GM23248 (cell line): ENCODE measurements at regions not wholly inside any gene's neighbourhood (a gene's known extent, or its start where the extent isn't known, plus 50 kb on each side); places are given as distances from the start of the nearest gene placed in this dataset.

Source experiments
- DNase-seq: peaks from one replicate; pipeline ENCODE4 v3.0.0-alpha.2; 2015
- H2AFZ ChIP-seq: fragments of 200-600 bp; sonication (generic); 2 replicates; pipeline ENCODE4 v1.6.1; 2016; ENCODE audit warnings: antibody characterized with exemption
- H3F3A ChIP-seq: fragments of 200-600 bp; sonication (generic); 2 replicates; pipeline ENCODE4 v1.6.1; 2016; ENCODE audit warnings: mild to moderate bottlenecking, antibody characterized with exemption, mixed run types; ENCODE audit not compliant: insufficient read depth
- H3K27ac ChIP-seq: fragments of 200-600 bp; sonication (generic); 2 replicates; pipeline ENCODE4 v1.5.1; 2016; ENCODE audit warnings: mild to moderate bottlenecking
- H3K27me3 ChIP-seq: fragments of 200-600 bp; sonication (generic); replicated peaks from 2 replicates; pipeline ENCODE4 v1.6.1; 2016; ENCODE audit warnings: mild to moderate bottlenecking; ENCODE audit not compliant: insufficient read depth
- H3K36me3 ChIP-seq: fragments of 200-600 bp; sonication (generic); 2 replicates; pipeline ENCODE4 v1.6.1; 2016; ENCODE audit warnings: low read depth, mild to moderate bottlenecking
- H3K4me1 ChIP-seq: fragments of 200-600 bp; sonication (generic); 2 replicates; pipeline ENCODE4 v1.6.1; 2016; ENCODE audit warnings: mild to moderate bottlenecking; ENCODE audit not compliant: insufficient read depth
- H3K4me2 ChIP-seq: fragments of 200-600 bp; sonication (generic); one replicate; pipeline ENCODE4 v1.6.1; 2016; ENCODE audit warnings: mild to moderate bottlenecking; ENCODE audit not compliant: unreplicated experiment
- H3K4me3 ChIP-seq: fragments of 200-600 bp; sonication (generic); 2 replicates; pipeline ENCODE4 v1.5.1; 2016; ENCODE audit warnings: mild to moderate bottlenecking
- H3K79me2 ChIP-seq: fragments of 200-600 bp; sonication (generic); 2 replicates; pipeline ENCODE4 v1.6.1; 2016; ENCODE audit warnings: mild to moderate bottlenecking; ENCODE audit not compliant: insufficient read depth
- H3K9ac ChIP-seq: fragments of 200-600 bp; sonication (generic); 2 replicates; pipeline ENCODE4 v1.6.1; 2016; ENCODE audit warnings: mild to moderate bottlenecking
- H3K9me2 ChIP-seq: fragments of 200-600 bp; sonication (generic); 2 replicates; pipeline ENCODE4 v1.6.1; 2016; ENCODE audit warnings: mixed run types, mild to moderate bottlenecking, moderate library complexity; ENCODE audit not compliant: insufficient read depth
- H3K9me3 ChIP-seq: fragments of 200-600 bp; sonication (generic); one replicate; pipeline ENCODE4 v1.6.1; 2017; ENCODE audit warnings: low read depth
- H4K20me1 ChIP-seq: fragments of 200-600 bp; sonication (generic); 2 replicates; pipeline ENCODE4 v1.6.0; 2016; ENCODE audit not compliant: insufficient read depth
- EZH2 ChIP-seq: fragments of 200-600 bp; sonication (generic); IDR thresholded peaks from 2 replicates; pipeline ENCODE4 v1.6.1; 2018; ENCODE audit warnings: antibody characterized with exemption, mild to moderate bottlenecking; ENCODE audit not compliant: insufficient read depth, poor library complexity, severe bottlenecking
- EZH2phosphoT487 ChIP-seq: fragments of 200-600 bp; sonication (generic); IDR thresholded peaks from 2 replicates; pipeline ENCODE4 v1.6.1; 2018; ENCODE audit warnings: antibody characterized with exemption, moderate library complexity, mild to moderate bottlenecking, low read depth; ENCODE audit not compliant: insufficient read depth
- WGBS, 2 experiments: methylation state at CpG; one replicate each; pipeline ENCODE4 v1.1.6; 2015 to 2017; ENCODE audit warnings: low lambda C conversion rate in 2 of 2, low coverage in 1 of 2; ENCODE audit errors: missing lambda C conversion rate in 2 of 2; 5-methylcytosine and 5-hydroxymethylcytosine counted together
- in situ Hi-C: fragments of 300-500 bp; cut with MboI; formaldehyde crosslinking; loops from 2 replicates; pipeline ENCODE4 v1.15.0; 2020

DNA sequence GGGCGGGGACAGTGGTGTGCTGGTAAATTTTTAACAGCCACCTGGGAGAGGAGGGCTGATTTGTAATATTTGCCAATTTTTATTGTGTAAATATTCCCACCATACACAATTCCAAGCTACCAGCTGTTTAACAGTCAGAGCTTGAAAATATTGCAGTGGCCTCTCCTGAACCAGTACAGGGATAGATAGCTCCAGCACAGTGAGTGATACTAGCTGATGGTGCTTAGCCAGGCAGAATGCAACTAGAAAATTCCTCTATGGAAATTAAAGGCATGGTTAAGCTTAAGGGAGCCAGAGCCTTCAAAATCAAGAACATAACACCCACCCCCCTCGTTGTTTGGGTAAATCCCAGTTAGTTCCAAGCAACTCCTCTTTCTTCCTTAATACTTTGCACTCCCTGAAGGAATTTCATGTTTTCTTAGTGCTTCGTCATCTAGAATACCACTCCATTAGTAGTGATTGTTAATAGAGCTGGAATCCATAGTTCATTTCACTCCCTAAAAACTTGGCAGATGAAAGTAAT is 96.6 kb downstream of the CYB561 start:
- Histone ChIP-seq H2AFZ (no peak overlapping the region), H3K9me3 (no peaks in the 10 kb centered on the region), H3K4me3 (no peak overlapping the region; the same call in 1 of the 2 replicates), H3K9ac (peak overlapping the region; percentile 3; the same call in 1 of the 2 replicates), H3K9me2 (no peaks in the 10 kb centered on the region), H3K79me2 (peaks cover 41% of the 10 kb centered on the region), H3K36me3 (peaks cover 17% of the 10 kb centered on the region), H3K4me2 (peak overlapping the region; percentile 25), H4K20me1 (no peaks in the 10 kb centered on the region), H3K4me1 (peaks cover 46% of the 10 kb centered on the region), H3K27me3 (no peaks in the 10 kb centered on the region), H3F3A (peaks cover 37% of the 10 kb centered on the region), H3K27ac (peak overlapping the region; percentile 48)
- WGBS, 2 experiments = 52 to 68% methylated on average over 3 of the region's 3 CpGs
- DNase-seq = peak; percentile 62
- TF ChIP-seq EZH2phosphoT487 (no peak), EZH2 (no peak)
- in situ Hi-C loops = no loop called here

DNA sequence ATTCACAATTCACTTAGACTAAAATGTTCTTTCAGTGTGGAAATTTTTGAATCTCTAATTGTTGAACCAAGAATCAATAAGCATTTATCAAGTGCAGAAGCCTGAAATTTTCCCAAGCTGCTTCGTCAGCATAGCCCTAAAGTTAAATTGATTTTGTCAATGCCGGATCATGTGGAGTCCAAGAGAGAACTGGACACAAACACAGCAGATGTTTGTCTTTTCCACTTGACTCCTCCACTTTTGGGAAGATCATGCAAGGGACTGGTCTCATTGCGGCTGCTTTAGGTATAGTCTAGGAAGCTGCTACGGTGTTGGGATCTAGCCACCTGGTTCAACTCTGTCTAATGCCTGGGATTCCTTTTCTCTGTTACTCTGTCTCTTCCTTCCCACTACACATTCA is 95.7 kb downstream of the CYB561 start:
- peaks cover 38% of the 10 kb centered on the region for H3K79me2 ChIP-seq
- peaks cover 45% of the 10 kb centered on the region for H3F3A ChIP-seq
- peaks cover 26% of the 10 kb centered on the region for H3K36me3 ChIP-seq
- 86 to 92% methylated on average over 4 of the region's 4 CpGs for WGBS, 2 experiments
- H3K9me2 ChIP-seq = no peaks in the 10 kb centered on the region
- no peaks in the 10 kb centered on the region for H4K20me1 ChIP-seq
- peak overlapping the region; percentile 25 for H3K4me2 ChIP-seq
- H2AFZ ChIP-seq = no peak overlapping the region
- H3K4me1 ChIP-seq = peaks cover 39% of the 10 kb centered on the region
- DNase-seq = no peak
- no peak overlapping the region for H3K9ac ChIP-seq
- peak overlapping the region; percentile 48 for H3K27ac ChIP-seq
- no peaks in the 10 kb centered on the region for H3K27me3 ChIP-seq
- H3K4me3 ChIP-seq = no peak overlapping the region
- no peaks in the 10 kb centered on the region for H3K9me3 ChIP-seq
- no peak for TF ChIP-seq EZH2phosphoT487
- TF ChIP-seq EZH2 = no peak
- in situ Hi-C loops = no loop called here

DNA sequence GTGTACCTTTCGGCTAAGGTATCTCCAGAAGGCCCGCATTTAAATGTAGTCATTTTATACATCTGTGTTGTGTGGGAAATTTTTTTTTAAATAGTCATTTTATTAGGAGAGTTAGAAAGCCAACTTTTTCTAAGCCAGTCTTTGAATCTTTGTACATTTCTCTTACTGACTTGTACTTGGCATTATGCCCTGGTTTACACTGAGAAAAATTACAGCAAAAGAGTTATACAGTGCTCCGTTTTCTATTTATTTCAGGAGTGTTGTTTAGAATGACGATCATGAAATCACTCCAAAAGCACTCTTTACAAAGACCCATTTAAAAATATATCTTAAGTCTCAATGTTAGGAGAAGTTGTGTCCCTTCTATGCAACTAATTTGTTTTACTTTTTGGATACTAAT is 91.8 kb downstream of the CYB561 start:
- 82% methylated on average over 4 of the region's 4 CpGs for WGBS, 2 experiments
- Histone ChIP-seq H3K4me3 (no peak overlapping the region), H3K79me2 (peaks cover 29% of the 10 kb centered on the region), H3K9me3 (no peaks in the 10 kb centered on the region), H3K9me2 (no peaks in the 10 kb centered on the region), H3K36me3 (peaks cover 29% of the 10 kb centered on the region), H4K20me1 (no peaks in the 10 kb centered on the region), H3K4me1 (peaks cover 52% of the 10 kb centered on the region), H3F3A (peaks cover 64% of the 10 kb centered on the region), H3K27me3 (no peaks in the 10 kb centered on the region), H3K9ac (no peak overlapping the region), H2AFZ (no peak overlapping the region), H3K4me2 (no peak overlapping the region), H3K27ac (no peak overlapping the region)
- in situ Hi-C loops = no loop called here
- TF ChIP-seq EZH2 (no peak), EZH2phosphoT487 (no peak)
- no peak for DNase-seq

GRCh38 chr17:63356337-63356757 is 89.8 kb downstream of the CYB561 start:
- H3F3A ChIP-seq = peaks cover 67% of the 10 kb centered on the region
- peaks cover 40% of the 10 kb centered on the region for H3K79me2 ChIP-seq
- peak overlapping the region; percentile 56 for H3K4me2 ChIP-seq
- peak overlapping the region; percentile 52 for H3K9ac ChIP-seq
- peak; percentile 97 for DNase-seq
- peak overlapping the region; percentile 92 for H3K27ac ChIP-seq
- in situ Hi-C loops = no loop called here
- H3K27me3 ChIP-seq = no peaks in the 10 kb centered on the region
- peak overlapping the region; percentile 6 for H3K4me3 ChIP-seq
- H2AFZ ChIP-seq = no peak overlapping the region
- no peaks in the 10 kb centered on the region for H3K9me2 ChIP-seq
- 0 to 3% methylated on average over 1 of the region's 1 CpG for whole genome bisulfite sequencing, 2 experiments
- H3K9me3 ChIP-seq = no peaks in the 10 kb centered on the region
- H4K20me1 ChIP-seq = no peaks in the 10 kb centered on the region
- H3K4me1 ChIP-seq = peaks cover 49% of the 10 kb centered on the region
- H3K36me3 ChIP-seq = peaks cover 24% of the 10 kb centered on the region
- no peak for TF ChIP-seq EZH2phosphoT487
- no peak for TF ChIP-seq EZH2
